GM21367 (cell line): ENCODE measurements at regions not wholly inside any gene's neighbourhood (a gene's known extent, or its start where the extent isn't known, plus 50 kb on each side); places are given as distances from the start of the nearest gene placed in this dataset.
"Not testable (repeated sequence)": the region's sequence is repeated elsewhere in the genome, so short reads cannot be mapped to it uniquely, and the experiment has no call there.

Experiments
- ATAC-seq: cut with Tn5 transposase; IDR thresholded peaks from one replicate; pipeline ENCODE4 v1.9.1; 2021; ENCODE audit not compliant: unreplicated experiment

DNA sequence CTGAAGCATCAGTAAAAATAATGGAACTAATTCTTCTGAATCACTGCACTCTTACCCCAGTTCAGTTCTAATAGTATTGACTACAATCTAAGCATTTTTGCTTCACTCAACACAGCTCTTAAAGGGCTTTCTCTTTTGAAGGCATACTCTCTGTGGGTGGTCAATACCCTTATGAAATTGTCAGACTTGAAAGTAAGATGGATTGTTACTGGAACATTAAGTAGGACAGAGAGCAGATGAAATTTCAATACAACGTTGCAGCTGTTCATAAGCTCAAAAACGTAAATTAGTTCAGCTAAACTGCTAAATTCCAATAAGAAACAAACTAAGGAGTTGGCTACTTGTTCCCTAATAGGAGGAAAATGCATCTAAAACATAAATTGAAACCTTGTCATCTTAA lies 352.3 kb upstream of the TENM3 start:
- ATAC-seq: no peak

DNA sequence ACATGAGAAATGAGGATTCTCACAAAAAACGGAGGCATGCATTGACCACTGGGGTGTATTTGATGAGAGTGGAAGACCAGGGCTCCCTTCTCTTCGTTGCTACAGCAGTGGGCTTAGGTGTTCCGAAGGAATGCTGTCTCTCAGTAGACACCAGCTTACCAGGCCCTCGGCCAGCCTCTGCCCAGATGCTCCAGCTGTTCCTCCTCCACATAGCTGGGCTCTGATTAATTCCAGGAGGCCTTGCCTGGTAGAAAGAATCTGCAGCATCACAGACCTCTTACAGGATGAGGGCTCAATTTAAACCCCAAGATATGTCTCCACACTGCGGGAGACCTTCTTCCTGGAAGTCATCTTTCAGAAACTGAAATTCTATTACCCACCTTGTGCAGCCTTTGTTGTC lies 346.6 kb upstream of the TENM3 start:
- no peak for ATAC-seq

DNA sequence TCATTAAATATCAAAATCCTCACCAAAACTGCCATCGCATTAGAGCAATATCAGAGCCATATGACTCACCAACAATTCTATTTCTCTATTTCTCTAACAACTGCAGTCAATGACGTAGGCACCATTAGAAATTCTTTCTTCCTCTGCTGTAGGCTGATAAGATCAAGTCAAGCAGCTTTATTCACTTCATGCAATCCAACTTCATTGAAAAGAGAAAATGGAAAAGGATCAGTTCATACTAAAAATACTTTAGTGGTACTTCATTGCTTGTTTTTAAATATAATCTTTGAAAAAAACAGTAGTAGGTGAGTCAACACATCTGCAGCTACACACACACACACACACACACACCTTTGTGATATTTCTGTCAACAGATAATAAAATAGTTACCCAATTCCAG lies 345.3 kb upstream of the TENM3 start:
- no peak for ATAC-seq

DNA sequence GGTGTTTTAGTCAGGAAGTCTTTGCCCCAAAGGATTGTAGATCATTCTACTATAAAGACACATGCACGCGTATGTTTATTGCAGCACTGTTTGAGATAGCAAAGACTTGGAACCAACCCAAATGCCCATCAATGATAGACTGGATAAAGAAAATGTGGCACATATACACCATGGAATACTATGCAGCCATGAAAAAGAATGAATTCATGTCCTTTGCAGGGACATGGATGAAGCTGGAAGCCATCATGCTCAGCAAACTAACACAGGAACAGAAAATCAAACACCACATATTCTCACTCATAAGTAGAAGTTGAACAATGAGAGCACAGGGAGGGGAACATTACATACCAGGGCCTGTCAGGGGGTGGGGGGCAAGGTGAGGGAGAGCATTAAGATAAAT lies 340.8 kb upstream of the TENM3 start:
- not testable (repeated sequence) for ATAC-seq

DNA sequence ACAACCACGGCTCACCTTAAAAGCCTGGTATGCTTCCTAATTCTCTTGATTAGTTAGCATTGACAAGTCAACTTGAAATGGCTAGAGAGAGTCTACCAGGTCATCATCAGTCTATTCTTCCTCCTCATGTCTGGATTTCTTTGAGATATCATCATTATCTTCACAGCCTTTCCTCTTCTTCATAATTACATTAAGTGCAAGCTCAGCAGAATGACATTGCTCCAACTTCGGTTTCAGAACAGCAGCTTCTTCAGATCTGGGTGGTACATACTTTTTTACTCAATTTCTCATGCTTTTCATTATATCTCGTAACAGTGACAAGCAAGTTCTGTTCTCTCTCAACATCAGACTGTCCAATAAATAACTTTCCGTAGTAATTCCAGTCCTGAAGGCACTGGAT lies 337.5 kb upstream of the TENM3 start:
- no peak for ATAC-seq

DNA sequence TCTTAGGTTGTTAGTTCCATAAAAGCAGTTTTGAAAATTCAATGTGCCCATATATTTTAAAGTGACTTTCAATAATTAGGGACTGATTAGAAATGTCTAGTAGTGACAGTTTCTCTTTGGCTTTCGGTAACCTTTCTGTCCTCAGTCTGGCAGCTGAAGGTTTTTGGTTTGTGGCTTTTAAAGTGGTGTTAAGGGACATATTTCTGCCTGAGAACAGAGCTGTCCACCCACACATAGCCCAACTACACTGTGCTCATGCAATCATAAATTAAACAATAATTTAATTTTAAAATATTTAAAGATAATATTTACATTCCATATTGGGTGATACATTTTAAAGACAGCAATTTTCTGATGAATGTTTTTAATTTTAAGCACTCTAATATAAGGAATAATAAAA lies 335.0 kb upstream of the TENM3 start:
- ATAC-seq: no peak

DNA sequence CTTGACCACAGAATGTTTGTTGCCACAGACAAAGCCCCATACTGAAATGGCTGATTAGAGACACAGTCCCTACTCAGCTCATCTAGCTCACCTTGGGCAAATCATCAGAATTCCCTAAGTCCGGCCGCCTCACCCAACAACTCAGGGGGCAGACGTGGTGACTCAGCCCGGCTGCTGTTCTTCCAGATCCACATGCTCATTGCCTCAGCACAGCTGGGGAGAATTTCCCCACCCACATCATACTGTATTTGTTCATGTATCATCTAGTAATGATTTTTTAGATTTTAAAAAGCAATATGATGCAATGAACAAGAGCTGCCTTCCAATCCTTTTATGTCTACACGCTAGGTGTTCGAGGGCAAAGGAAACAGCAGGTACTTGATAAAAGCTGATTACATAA lies 333.8 kb upstream of the TENM3 start:
- no peak for ATAC-seq

DNA sequence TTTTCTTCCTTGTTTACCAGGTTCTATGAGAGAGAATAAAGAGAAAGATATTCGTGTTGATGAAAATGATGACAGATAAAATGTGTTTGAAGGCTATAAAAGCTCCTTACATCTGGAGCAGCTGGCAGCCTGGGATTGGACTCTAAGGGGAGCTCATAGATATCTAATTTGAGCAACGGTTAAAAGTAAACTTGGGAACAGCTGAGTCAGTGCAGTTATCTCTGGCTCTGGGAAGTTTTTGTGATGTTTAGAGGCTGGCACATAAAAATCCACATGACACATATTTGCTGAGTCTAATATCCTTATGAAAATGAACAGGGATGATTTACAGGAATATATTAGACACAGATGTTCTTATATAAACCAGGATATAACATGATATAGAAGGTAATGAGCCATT lies 331.8 kb upstream of the TENM3 start:
- no peak for ATAC-seq

DNA sequence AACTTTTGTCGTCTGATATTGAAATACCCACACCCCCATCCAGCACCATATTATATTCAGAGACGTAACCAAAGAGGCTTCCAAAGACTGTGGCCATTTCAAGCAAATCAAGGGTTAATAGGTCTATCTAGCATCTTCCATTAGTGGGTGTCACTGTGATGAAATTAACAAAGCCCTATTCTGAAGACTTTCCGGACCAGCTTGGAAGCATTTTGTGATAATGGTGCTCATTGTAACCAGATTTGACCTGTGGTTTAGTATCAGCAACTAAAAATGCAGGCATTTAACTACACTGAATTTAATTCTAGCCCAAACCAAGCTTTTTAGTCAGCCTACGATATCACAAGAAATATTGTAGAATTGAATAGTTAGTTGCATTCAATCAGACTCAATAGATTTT lies 309.7 kb upstream of the TENM3 start:
- no peak for ATAC-seq

DNA sequence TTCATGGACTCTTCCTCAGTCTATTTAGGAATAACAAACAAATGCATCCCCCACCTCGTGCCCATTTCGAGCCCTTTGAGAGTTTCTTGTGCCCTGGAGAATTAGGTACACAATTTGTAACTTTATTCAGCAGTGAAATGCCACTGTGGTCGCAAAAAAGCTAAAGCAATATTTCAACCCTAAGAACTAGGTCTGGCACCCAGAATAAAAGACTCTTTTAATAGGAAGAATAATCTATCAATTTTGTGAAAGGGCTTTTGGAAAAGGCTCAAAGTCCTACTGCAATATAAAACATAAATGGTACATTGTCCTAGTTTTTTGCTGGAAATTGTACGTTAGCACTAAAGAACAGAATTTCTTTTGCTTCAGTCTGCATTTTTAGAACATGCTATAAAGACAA lies 304.6 kb upstream of the TENM3 start:
- ATAC-seq: no peak

DNA sequence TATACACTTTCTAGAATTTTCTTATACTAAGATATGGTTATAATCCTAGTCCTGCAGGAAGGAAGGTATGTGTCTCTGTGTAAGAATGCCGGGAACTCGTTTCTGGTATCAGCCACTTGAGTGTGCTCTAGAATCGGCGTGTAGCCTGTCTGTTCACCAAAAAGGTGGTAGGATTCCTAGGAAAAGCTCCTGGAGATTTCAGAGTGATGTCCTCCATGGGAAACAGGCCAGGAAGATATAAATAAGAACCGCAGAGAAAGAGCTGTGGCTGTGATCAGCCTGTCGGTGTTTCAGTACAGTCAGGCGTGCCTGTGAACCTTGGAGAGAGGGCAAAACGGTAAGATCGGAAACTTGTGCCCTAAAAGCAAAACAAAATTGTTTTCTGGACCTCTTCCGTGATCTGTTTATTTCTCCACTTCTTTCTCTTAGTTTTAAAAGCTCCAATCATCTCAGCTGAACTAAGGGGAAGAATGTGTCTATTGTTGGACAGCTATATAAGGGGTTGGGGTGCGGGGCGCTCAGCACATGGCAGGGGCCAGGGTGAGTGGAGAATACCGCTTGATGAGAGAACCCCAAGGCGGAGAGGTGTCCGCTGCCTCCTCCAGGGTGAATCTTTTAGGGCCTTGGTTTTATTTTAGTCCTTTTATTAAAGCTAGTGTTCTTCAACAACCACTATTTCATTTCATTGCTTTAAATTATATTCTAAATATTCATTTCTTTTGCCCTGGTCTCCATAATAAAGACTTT lies 303.8 kb upstream of the TENM3 start:
- no peak for ATAC-seq

DNA sequence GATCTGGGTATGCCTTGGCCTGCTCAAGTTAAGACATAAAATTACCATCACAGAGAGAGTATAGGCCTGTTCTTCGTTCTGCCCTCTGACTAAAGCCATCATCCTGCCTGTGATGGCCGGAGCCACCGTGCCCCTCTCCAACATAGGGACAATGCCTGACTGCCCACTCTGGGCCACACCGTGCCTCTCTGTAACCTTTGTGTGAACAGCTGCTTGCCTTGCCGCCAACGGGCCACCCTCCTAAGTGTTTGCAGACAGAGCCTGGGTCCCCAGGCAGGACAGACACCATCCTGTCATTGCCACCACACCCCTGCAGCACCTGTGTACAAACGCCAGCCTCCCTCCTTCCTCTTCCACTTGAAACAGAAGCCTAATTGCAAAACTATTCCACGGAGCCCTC lies 298.7 kb upstream of the TENM3 start:
- ATAC-seq: no peak

DNA sequence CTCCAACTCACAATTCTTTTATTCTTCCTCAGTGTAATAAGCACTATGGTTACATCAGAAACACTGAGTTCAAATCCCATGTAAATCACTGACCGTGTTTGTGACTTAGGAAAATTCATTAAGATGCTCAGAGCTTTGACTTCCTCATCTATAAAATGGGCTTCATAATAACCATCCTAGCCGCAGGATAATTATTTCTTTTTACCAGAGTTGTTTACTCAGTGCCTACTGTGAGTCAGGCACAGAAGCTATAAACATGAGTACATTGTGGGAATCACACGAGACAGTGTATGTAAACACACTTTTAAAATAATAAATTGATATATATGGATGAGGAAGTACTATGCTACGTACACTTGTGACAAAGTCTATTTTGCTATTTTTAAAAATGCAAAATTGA lies 296.3 kb upstream of the TENM3 start:
- ATAC-seq: no peak

DNA sequence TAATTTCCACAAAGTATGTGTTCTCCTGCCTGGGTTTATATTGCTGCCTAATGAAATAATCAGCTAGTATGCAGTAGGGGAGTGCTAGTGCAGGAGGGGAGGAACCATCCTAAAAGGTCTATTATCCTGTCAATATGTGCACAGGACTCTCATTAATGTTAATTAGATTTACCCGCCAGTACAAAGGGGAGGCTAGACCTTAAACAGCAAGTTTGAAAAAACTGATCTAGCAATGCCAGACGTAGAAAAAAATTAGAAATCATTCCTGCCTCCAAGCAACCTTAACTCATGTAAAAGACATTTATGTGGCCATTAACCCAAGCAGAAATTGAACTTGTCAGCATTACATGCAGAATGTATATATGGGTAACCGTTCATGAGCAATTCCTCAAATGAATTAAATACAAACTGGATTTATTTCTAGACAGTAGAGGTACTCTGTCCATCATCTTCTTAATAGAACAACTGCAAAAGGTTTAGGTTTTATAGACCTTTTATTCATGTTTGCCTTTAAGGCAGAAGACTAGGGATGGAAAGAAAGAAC lies 294.3 kb upstream of the TENM3 start:
- no peak for ATAC-seq

DNA sequence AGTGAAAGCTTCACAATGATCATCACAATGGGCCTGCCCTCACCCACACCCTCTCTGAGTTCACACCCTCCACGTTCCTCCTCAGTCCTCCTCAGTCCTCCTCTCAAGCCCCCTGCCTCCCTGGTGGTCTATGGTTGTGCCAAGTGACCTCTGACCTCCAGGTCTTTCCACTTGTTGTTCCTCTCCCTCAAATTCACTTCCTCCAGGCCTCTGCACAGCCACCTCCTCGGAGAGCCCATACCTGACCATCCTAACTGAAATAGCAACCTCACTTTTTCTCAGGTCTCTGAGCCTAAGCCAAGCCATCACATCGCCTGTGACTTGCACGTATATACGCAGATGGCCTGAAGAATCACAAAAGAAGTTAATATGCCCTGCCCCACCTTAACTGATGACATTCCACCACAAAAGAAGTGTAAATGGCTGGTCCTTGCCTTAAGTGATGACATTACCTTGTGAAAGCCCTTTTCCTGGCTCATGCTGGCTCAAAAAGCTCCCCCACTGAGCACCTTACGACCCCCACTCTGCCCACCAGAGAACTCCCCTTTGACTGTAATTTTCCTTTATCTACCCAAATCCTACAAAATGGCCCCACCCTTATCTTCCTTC lies 293.4 kb upstream of the TENM3 start:
- no peak for ATAC-seq

DNA sequence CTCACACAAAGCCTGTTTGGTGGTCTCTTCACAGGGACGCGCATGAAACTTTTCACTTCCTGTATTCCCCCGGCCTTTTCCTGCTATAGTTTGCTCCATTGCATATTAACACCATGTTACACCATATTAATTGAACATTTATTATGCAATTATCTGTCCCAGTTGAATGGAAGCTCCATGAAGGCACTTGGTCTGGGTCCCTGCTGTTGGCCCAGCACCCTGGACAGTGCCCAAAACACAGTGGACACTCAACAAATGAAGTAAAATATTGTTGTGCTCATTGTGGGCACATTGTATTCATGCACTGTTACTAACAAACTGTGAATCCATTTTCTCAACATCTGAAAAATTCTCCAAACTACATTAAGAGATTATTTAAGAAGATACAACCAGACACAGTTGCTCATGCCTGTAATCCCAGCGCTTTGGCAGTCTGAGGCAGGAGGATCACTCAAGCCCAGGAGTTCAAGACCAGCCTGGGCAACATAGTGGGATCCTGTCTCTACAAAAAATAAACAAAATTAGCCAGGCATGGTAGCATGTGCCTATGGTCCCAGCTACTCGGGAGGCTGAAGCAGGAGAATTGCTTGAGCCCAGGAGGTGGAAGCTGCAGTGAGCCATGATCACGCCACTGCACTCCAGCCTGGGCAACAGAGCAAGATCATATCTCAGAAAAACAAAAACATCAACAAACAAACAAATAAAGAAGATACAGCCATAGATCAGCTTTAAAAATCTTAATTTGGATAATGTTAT lies 292.7 kb upstream of the TENM3 start:
- no peak for ATAC-seq

DNA sequence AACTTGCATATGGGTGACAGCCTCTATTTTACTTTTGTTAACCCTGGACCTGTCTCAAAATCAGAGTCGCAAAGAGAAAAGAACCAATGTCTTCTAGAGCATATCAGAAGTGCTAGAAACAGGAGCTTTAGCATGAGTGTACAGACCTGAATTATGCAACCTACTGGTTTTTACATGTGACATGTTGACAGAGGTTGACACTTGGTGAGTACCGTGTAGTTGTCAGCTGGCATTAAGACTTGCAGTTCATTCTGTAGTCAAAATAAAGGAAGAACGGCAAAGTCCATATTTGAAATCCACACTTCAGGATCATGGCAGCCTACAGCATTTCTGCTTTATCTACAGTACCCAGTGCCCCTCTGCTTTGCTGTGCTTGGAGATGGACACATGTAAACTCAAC lies 291.9 kb upstream of the TENM3 start:
- no peak for ATAC-seq

DNA sequence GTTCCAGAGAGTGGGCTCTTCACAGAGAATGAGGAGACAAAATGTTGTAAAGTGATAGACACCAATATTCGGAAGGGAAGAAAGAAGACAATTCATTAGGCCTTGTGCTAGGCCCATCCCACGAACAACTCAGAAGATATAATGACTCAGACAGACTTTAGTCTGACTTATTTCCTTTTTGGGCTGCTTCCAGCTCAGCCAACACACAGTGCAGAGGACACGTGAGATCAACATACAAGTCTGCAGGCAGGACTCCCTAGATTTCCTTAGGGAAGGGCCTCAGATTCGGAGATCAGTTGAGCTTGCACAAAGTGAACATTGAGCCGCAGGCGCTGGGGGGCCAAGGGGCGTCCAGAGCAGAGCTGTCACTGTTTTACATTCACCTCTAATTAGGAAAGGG lies 290.7 kb upstream of the TENM3 start:
- ATAC-seq: no peak

DNA sequence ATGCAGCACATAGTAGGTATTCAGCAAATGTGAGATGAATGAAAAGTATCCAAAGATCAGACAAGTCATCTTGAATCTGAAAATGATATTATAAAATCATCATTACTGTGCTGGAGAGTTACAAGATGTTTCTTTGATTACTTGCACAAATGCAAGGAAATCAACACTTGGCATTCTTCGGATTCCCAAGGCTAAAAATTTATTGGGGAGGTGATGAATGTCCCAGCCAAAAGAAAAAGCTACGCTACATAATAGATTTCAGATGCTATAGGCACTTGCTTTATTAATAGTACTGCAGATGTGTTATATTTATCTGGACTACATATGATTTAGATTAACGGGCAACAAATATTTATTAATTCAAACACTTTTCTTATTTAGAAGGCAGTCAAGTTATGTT lies 286.7 kb upstream of the TENM3 start:
- no peak for ATAC-seq

DNA sequence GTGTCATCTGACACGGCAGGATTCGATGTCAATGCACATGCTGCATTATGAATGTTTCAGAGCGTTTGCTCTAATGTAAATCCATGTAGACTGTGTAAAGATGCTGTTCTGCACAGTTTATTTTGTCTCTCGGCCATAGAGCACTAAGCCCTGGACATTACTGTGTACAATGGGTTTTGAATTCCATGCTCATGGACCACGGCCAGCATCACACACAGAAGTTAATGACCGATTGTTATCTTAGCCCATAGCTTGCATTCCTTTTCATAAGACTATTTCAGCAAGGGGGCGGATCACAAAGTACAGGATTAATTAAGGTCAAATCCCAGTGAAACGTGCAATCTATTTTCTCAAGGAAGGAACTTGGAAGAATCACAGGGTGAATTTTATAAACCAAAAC lies 286.1 kb upstream of the TENM3 start:
- no peak for ATAC-seq

DNA sequence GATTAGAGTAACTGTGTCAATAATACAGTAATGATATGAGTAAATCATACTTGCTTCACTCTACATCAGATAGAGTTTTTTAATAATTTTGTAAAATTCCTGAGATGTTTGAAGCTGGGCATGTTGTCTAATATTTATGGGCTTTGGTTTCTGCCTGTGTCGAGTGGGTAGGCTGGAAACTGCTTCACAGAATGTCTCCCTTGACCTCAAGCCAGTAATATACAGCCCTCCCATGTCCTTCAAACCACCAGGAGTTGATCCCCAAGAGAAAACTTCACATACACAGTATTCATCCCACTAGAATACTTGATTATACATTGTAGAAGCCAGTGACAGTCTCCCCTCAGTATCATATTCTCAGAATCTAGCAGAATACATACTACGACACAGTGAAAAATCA lies 284.8 kb upstream of the TENM3 start:
- no peak for ATAC-seq

DNA sequence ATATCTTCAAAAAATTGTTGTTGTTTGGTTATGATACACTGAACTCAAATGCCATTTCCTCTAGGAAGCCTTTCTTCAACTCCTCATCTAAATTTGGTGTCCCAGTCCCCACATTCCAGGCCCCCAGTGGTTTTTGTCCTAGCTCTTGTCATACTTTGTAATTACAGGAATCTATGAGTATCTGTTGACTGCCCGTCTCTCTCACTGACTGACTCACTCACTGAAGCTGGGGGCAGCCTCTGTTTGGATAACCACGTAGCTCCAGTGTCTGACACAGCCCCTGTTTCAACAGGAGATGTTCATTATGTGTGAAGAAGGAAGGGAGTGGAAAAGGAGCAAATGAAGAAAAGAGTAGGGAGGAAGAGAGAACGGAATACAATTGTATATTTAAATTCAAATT lies 284.1 kb upstream of the TENM3 start:
- no peak for ATAC-seq
